Lower lobe of right lung (tissue), 2 donors: ENCODE measurements at regions not wholly inside any gene's neighbourhood (a gene's known extent, or its start where the extent isn't known, plus 50 kb on each side); places are given as distances from the start of the nearest gene placed in this dataset.

Experiments used
- ATAC-seq, 2 donors: fragments of 200-7000 bp; cut with Tn5 transposase; one replicate each; pipeline ENCODE4 v1.9.1; 2020 to 2022; ENCODE audit warnings: mild to moderate bottlenecking in 2 of 2, moderate library complexity in 2 of 2
- DNase-seq: peaks from one replicate; pipeline ENCODE4 v3.0.0-alpha.2; 2020
- H3K27ac ChIP-seq: fragments of 200-600 bp; one replicate; pipeline ENCODE4 v1.8.0; 2022
- H3K27me3 ChIP-seq: fragments of 200-600 bp; one replicate; pipeline ENCODE4 v1.8.0; 2022; ENCODE audit warnings: low read depth
- H3K36me3 ChIP-seq: fragments of 200-600 bp; one replicate; pipeline ENCODE4 v1.8.0; 2022; ENCODE audit warnings: mild to moderate bottlenecking
- H3K4me1 ChIP-seq: fragments of 200-600 bp; one replicate; pipeline ENCODE4 v1.8.0; 2022
- H3K4me3 ChIP-seq: fragments of 200-600 bp; one replicate; pipeline ENCODE4 v1.8.0; 2022; ENCODE audit warnings: mild to moderate bottlenecking
- H3K9me3 ChIP-seq: fragments of 200-600 bp; one replicate; pipeline ENCODE4 v1.8.0; 2022
- CTCF ChIP-seq: fragments of 200-600 bp; IDR thresholded peaks from one replicate; pipeline ENCODE4 v1.8.0; 2022; ENCODE audit warnings: antibody characterized with exemption, mild to moderate bottlenecking
- intact Hi-C: fragments of 100-400 bp; cut with DNase I; formaldehyde crosslinking; loops from one replicate; pipeline ENCODE4 v1.11.0; 2022
- donor health status: DM: no; HTN: yes; CAD: no; lungs with severe emphysema.

GRCh38 chr3:191889756-191890155, 428.8 kb downstream of the PYDC2 start:
- Histone ChIP-seq H3K4me1 (no peaks in the 10 kb centered on the region), H3K9me3 (no peaks in the 10 kb centered on the region), H3K4me3 (no peak overlapping the region), H3K27ac (no peak overlapping the region), H3K36me3 (no peaks in the 10 kb centered on the region), H3K27me3 (no peaks in the 10 kb centered on the region)
- ATAC-seq (no peak), DNase-seq (no peak)
- no peak for TF ChIP-seq CTCF
- intact Hi-C loops, result no loop called here

- intact Hi-C loops, result no loop called here
- H3K9me3 ChIP-seq, result no peaks in the 10 kb centered on the region
- no peak for TF ChIP-seq CTCF
- no peak overlapping the region for H3K4me3 ChIP-seq
- DNase-seq, result no peak
- ATAC-seq, result no peak
- H3K4me1 ChIP-seq, result no peaks in the 10 kb centered on the region
- H3K27me3 ChIP-seq, result no peaks in the 10 kb centered on the region
- no peak overlapping the region for H3K27ac ChIP-seq
- no peaks in the 10 kb centered on the region for H3K36me3 ChIP-seq
These were observed 433.4 kb downstream of the PYDC2 start for GRCh38 chr3:191894406-191894805.

- ATAC-seq, result no peak
- H3K4me1 ChIP-seq, result no peaks in the 10 kb centered on the region
- no peaks in the 10 kb centered on the region for H3K27me3 ChIP-seq
- no peaks in the 10 kb centered on the region for H3K9me3 ChIP-seq
- H3K36me3 ChIP-seq, result no peaks in the 10 kb centered on the region
- no peak for DNase-seq
- no peak for TF ChIP-seq CTCF
- intact Hi-C loops, result no loop called here
- H3K27ac ChIP-seq, result no peak overlapping the region
- no peak overlapping the region for H3K4me3 ChIP-seq
These were observed 440.8 kb downstream of the PYDC2 start for GRCh38 chr3:191901741-191902140.

GRCh38 chr3:191912616-191913204, 451.7 kb downstream of the PYDC2 start:
- Histone ChIP-seq H3K27ac (no peak overlapping the region), H3K36me3 (no peaks in the 10 kb centered on the region), H3K27me3 (no peaks in the 10 kb centered on the region), H3K4me3 (no peak overlapping the region), H3K4me1 (no peaks in the 10 kb centered on the region), H3K9me3 (no peaks in the 10 kb centered on the region)
- no peak for TF ChIP-seq CTCF
- DNase-seq, result no peak
- ATAC-seq, result no peak
- intact Hi-C loops, result no loop called here

- no peak for DNase-seq
These were observed 454.7 kb downstream of the PYDC2 start for GRCh38 chr3:191915712-191916111.

More at GRCh38 chr3:191915712-191916111, 454.7 kb downstream of the PYDC2 start:
- Histone ChIP-seq H3K4me3 (no peak overlapping the region), H3K4me1 (no peaks in the 10 kb centered on the region), H3K27me3 (no peaks in the 10 kb centered on the region), H3K36me3 (no peaks in the 10 kb centered on the region), H3K27ac (no peak overlapping the region), H3K9me3 (no peaks in the 10 kb centered on the region)
- TF ChIP-seq CTCF, result no peak
- ATAC-seq, result no peak
- intact Hi-C loops, result no loop called here
